H1 (cell line): ENCODE measurements at regions not wholly inside any gene's neighbourhood (a gene's known extent, or its start where the extent isn't known, plus 50 kb on each side); places are given as distances from the start of the nearest gene placed in this dataset.

ENCODE experiments used
- CTCF ChIA-PET: fragments of 300-600 bp; sonication (Branson Sonifier 250); formaldehyde crosslinking; loops from one replicate; lab custom pipeline; 2021; ENCODE audit not compliant: partially characterized antibody; lab: Charles Lee
- POLR2A ChIA-PET: fragments of 300-600 bp; sonication (Branson Sonifier 250); formaldehyde crosslinking; loops from one replicate; lab custom pipeline; 2021; ENCODE audit warnings: inconsistent platforms; ENCODE audit not compliant: partially characterized antibody; lab: Charles Lee
- DNase-seq, 2 experiments: peaks; one replicate each; pipeline versions ENCODE4 v3.0.0 to v3.0.0-alpha.2; 2010 to 2022; ENCODE audit warnings: low spot score in 2 of 2, low read depth in 1 of 2, mixed read lengths in 1 of 2
- FAIRE-seq: peaks from 2 replicates; lab custom pipeline; 2011; peaks lifted over from hg19 to GRCh38; lab: Jason Lieb, UNC
- H2AFZ ChIP-seq: 2 replicates; pipeline ENCODE4 v1.8.1; 2012; ENCODE audit warnings: low read length, inconsistent platforms
- H2AK5ac ChIP-seq: 2 replicates; pipeline ENCODE4 v1.6.1; 2013; ENCODE audit warnings: low read depth, low read length
- H2BK120ac ChIP-seq: replicated peaks from 2 replicates; pipeline ENCODE3; 2013; ENCODE audit warnings: low read depth, low read length, inconsistent platforms
- H2BK12ac ChIP-seq: 2 replicates; pipeline ENCODE4 v1.6.1; 2013; ENCODE audit warnings: low read depth, low read length
- H2BK15ac ChIP-seq: 2 replicates; pipeline ENCODE4 v1.6.1; 2013; ENCODE audit warnings: low read length
- H2BK20ac ChIP-seq: 2 replicates; pipeline ENCODE4 v1.6.1; 2013; ENCODE audit warnings: low read length
- H2BK5ac ChIP-seq: 2 replicates; pipeline ENCODE4 v1.6.1; 2013; ENCODE audit warnings: low read depth, low read length
- H3K14ac ChIP-seq: 2 replicates; pipeline ENCODE4 v1.6.1; 2013; ENCODE audit warnings: inconsistent platforms; ENCODE audit not compliant: insufficient read length
- H3K18ac ChIP-seq: 2 replicates; pipeline ENCODE4 v1.6.1; 2013; ENCODE audit warnings: low read length; ENCODE audit errors: extremely low read depth
- H3K23ac ChIP-seq: 2 replicates; pipeline ENCODE4 v1.6.1; 2013; ENCODE audit warnings: inconsistent platforms; ENCODE audit not compliant: insufficient read length
- H3K23me2 ChIP-seq: 2 replicates; pipeline ENCODE4 v1.6.1; 2013; ENCODE audit warnings: low read depth, low read length
- H3K27ac ChIP-seq: 2 replicates; pipeline ENCODE4 v1.6.1; 2011; ENCODE audit warnings: low read depth, low read length, inconsistent platforms
- H3K27me3 ChIP-seq, 4 experiments: replicated peaks in 1 of 4; 1 replicate in 1 of 4; 2 replicates in 3 of 4; pipeline versions ENCODE4 v1.6.1 to v1.8.1; 2011 to 2013; ENCODE audit warnings: low read length in 3 of 4, mild to moderate bottlenecking in 3 of 4, inconsistent platforms in 2 of 4, mixed read lengths in 2 of 4, moderate library complexity in 1 of 4; ENCODE audit not compliant: control insufficient read depth in 3 of 4, insufficient read depth in 3 of 4; ENCODE audit errors: extremely low read depth in 1 of 4
- H3K36me3 ChIP-seq, 4 experiments: 2 replicates each; pipeline versions ENCODE4 v1.6.1 to v1.8.1; 2011 to 2013; ENCODE audit warnings: mild to moderate bottlenecking in 4 of 4, low read length in 3 of 4, moderate library complexity in 2 of 4, control low read depth in 1 of 4, inconsistent platforms in 1 of 4; ENCODE audit not compliant: insufficient read depth in 4 of 4, control insufficient read depth in 2 of 4
- H3K4ac ChIP-seq: replicated peaks from 2 replicates; pipeline ENCODE3; 2013; ENCODE audit warnings: low read length, low read depth, mixed read lengths, inconsistent platforms; ENCODE audit not compliant: insufficient read length
- H3K4me1 ChIP-seq, 4 experiments: replicated peaks in 1 of 4; 1 replicate in 1 of 4; 2 replicates in 3 of 4; pipeline versions ENCODE4 v1.6.1 to v1.8.1; 2011 to 2013; ENCODE audit warnings: low read length in 3 of 4, inconsistent platforms in 2 of 4, mixed read lengths in 1 of 4; ENCODE audit not compliant: insufficient read depth in 4 of 4, control insufficient read depth in 3 of 4
- H3K4me2 ChIP-seq, 2 experiments: 2 replicates each; pipeline versions ENCODE4 v1.6.1 to v1.8.1; 2011 to 2013; ENCODE audit warnings: low read depth in 2 of 2, low read length in 2 of 2, control low read depth in 1 of 2, inconsistent platforms in 1 of 2, mild to moderate bottlenecking in 1 of 2; ENCODE audit not compliant: insufficient read depth in 1 of 2
- H3K4me3 ChIP-seq, 4 experiments: fragments of 200-600, 300-600 bp in 1 of 4; sonication (generic), shearing (Covaris generic), sonication (Bioruptor Twin) in 1 of 4; 2 replicates each; pipeline versions ENCODE4 v1.5.1 to v1.8.1; 2011 to 2016; ENCODE audit warnings: low read length in 4 of 4, low read depth in 3 of 4, control low read depth in 2 of 4, inconsistent platforms in 2 of 4, mild to moderate bottlenecking in 2 of 4, mixed read lengths in 1 of 4, moderate library complexity in 1 of 4; ENCODE audit not compliant: insufficient read depth in 2 of 4; ENCODE audit errors: extremely low read depth in 1 of 4
- H3K56ac ChIP-seq: replicated peaks from 2 replicates; pipeline ENCODE3; 2013; ENCODE audit warnings: low read depth, mild to moderate bottlenecking, mixed read lengths, low read length, inconsistent platforms; ENCODE audit not compliant: insufficient read length
- H3K79me1 ChIP-seq: 2 replicates; pipeline ENCODE4 v1.6.1; 2013; ENCODE audit warnings: low read depth, low read length, control low read depth
- H3K79me2 ChIP-seq, 2 experiments: 2 replicates each; pipeline versions ENCODE4 v1.6.1 to v1.8.1; 2012 to 2013; ENCODE audit warnings: low read length in 2 of 2, mild to moderate bottlenecking in 2 of 2, inconsistent platforms in 1 of 2; ENCODE audit not compliant: insufficient read depth in 2 of 2, control insufficient read depth in 1 of 2
- H3K9ac ChIP-seq, 4 experiments: replicated peaks in 1 of 4; 1 replicate in 1 of 4; 2 replicates in 3 of 4; pipeline versions ENCODE4 v1.6.1 to v1.8.1; 2011 to 2013; ENCODE audit warnings: low read depth in 3 of 4, low read length in 3 of 4, control low read depth in 2 of 4, mild to moderate bottlenecking in 2 of 4, moderate library complexity in 2 of 4, inconsistent platforms in 1 of 4; ENCODE audit errors: extremely low read depth in 1 of 4
- H3K9me3 ChIP-seq, 2 experiments: 2 replicates each; pipeline versions ENCODE4 v1.6.1 to v1.8.1; 2012 to 2013; ENCODE audit warnings: mild to moderate bottlenecking in 2 of 2, moderate library complexity in 2 of 2, control low read depth in 1 of 2, inconsistent platforms in 1 of 2, low read depth in 1 of 2, low read length in 1 of 2, mixed read lengths in 1 of 2; ENCODE audit not compliant: insufficient read depth in 2 of 2
- H4K20me1 ChIP-seq, 2 experiments: replicated peaks in 1 of 2; 2 replicates each; pipeline versions ENCODE3 to v1.8.1; 2011 to 2013; ENCODE audit warnings: inconsistent platforms in 2 of 2, low read length in 2 of 2, mild to moderate bottlenecking in 1 of 2; ENCODE audit not compliant: insufficient read depth in 2 of 2, control insufficient read depth in 1 of 2
- H4K5ac ChIP-seq: 2 replicates; pipeline ENCODE4 v1.6.1; 2013; ENCODE audit warnings: low read length, low read depth, mixed read lengths, inconsistent platforms; ENCODE audit not compliant: insufficient read length
- H4K8ac ChIP-seq: 2 replicates; pipeline ENCODE4 v1.8.0; 2013; ENCODE audit warnings: mild to moderate bottlenecking, moderate library complexity, low read length, inconsistent platforms; ENCODE audit not compliant: insufficient read depth; ENCODE audit errors: extremely low read depth
- H4K91ac ChIP-seq: replicated peaks from 2 replicates; pipeline ENCODE3; 2013; ENCODE audit warnings: low read length, mixed read lengths, inconsistent platforms; ENCODE audit not compliant: insufficient read length
- ASH2L ChIP-seq: fragments of 200-600, 300-600 bp; sonication (generic); IDR thresholded peaks from one replicate; pipeline ENCODE4 v1.7.1; 2017; ENCODE audit warnings: low read length
- ATF2 ChIP-seq: IDR thresholded peaks from 2 replicates; pipeline ENCODE4 v1.6.1; 2012; ENCODE audit warnings: low read length, inconsistent platforms
- EP300 ChIP-seq, 2 experiments: IDR thresholded peaks; 1 replicate in 1 of 2; 2 replicates in 1 of 2; pipeline ENCODE4 v1.6.1; 2011 to 2012; ENCODE audit warnings: low read depth in 2 of 2, low read length in 2 of 2, mild to moderate bottlenecking in 2 of 2, borderline replicate concordance in 1 of 2, inconsistent platforms in 1 of 2, moderate library complexity in 1 of 2
- FOSL1 ChIP-seq: IDR thresholded peaks from 2 replicates; pipeline ENCODE4 v1.6.1; 2011; ENCODE audit warnings: mild to moderate bottlenecking, low read depth, low read length, moderate library complexity; ENCODE audit not compliant: insufficient read depth
- HDAC6 ChIP-seq: IDR thresholded peaks from one replicate; pipeline ENCODE4 v1.7.1; 2012; ENCODE audit warnings: low read depth, mild to moderate bottlenecking, inconsistent platforms, low read length, moderate library complexity
- KDM4A ChIP-seq: IDR thresholded peaks from one replicate; pipeline ENCODE4 v1.7.1; 2012; ENCODE audit warnings: low read depth, mild to moderate bottlenecking, moderate library complexity, low read length, inconsistent platforms; ENCODE audit not compliant: severe bottlenecking
- PHF8 ChIP-seq: fragments of 200-600 bp; sonication (generic); conservative IDR thresholded peaks from 2 replicates; pipeline ENCODE4 v1.7.1; 2012; ENCODE audit warnings: low read depth, mild to moderate bottlenecking, inconsistent platforms, low read length, moderate library complexity
- POLR2A ChIP-seq, 2 experiments: IDR thresholded peaks; 1 replicate in 1 of 2; 2 replicates in 1 of 2; pipeline ENCODE4 v1.6.1; 2011; ENCODE audit warnings: low read depth in 2 of 2, low read length in 2 of 2, mild to moderate bottlenecking in 2 of 2; ENCODE audit errors: control extremely low read depth in 1 of 2
- SIX5 ChIP-seq: IDR thresholded peaks from 2 replicates; pipeline ENCODE4 v1.6.1; 2011; ENCODE audit warnings: mild to moderate bottlenecking, low read depth, low read length
- TAF1 ChIP-seq: IDR thresholded peaks from 2 replicates; pipeline ENCODE4 v1.6.1; 2011; ENCODE audit warnings: mild to moderate bottlenecking, low read depth, low read length
- TCF12 ChIP-seq: IDR thresholded peaks from 2 replicates; pipeline ENCODE4 v1.6.1; 2011; ENCODE audit warnings: low read depth, mild to moderate bottlenecking, low read length
- YY1 ChIP-seq: IDR thresholded peaks from 2 replicates; pipeline ENCODE4 v1.6.1; 2011; ENCODE audit warnings: low read depth, mild to moderate bottlenecking, low read length
- WGBS, 2 experiments: shearing (Covaris generic) in 1 of 2; methylation state at CpG; one replicate each; pipeline versions ENCODE4 v1.1.6 to v1.1.7; 2013 to 2015; ENCODE audit warnings: low lambda C conversion rate in 2 of 2, mixed read lengths in 2 of 2, inconsistent platforms in 1 of 2, low coverage in 1 of 2, missing lambda C conversion rate in 1 of 2; ENCODE audit not compliant: insufficient replicate concordance in 2 of 2, insufficient coverage in 1 of 2, insufficient read length in 1 of 2; ENCODE audit errors: extremely low coverage in 1 of 2, missing lambda C conversion rate in 1 of 2; 5-methylcytosine and 5-hydroxymethylcytosine counted together

- DNase-seq: no peak
- Histone ChIP-seq H3K18ac (no peak overlapping the region), H4K5ac (no peak overlapping the region), H3K79me1 (no peaks in the 10 kb centered on the region), H3K56ac (no peak overlapping the region), H3K27me3 (no peaks in the 10 kb centered on the region), H2BK20ac (no peak overlapping the region), H2BK12ac (no peak overlapping the region), H3K4me1 (no peaks in the 10 kb centered on the region; a peak in 1 of 7 replicates), H2BK120ac (no peak overlapping the region), H3K9me3 (peaks cover 2 to 6% of the 10 kb centered on the region in 2 experiments; a peak in 2 of 4 replicates), H3K79me2 (no peaks in the 10 kb centered on the region), H3K14ac (no peak overlapping the region), H3K4ac (no peak overlapping the region), H3K27ac (no peak overlapping the region), H4K20me1 (no peaks in the 10 kb centered on the region), H3K36me3 (no peaks in the 10 kb centered on the region; a peak in 1 of 8 replicates), H2AFZ (no peak overlapping the region), H2BK5ac (no peak overlapping the region), H4K8ac (no peak overlapping the region), H3K23me2 (no peaks in the 10 kb centered on the region), H2AK5ac (no peak overlapping the region), H2BK15ac (no peak overlapping the region), H3K4me2 (no peak overlapping the region), H4K91ac (no peak overlapping the region)
- ChIA-PET POLR2A (no interaction called here), CTCF (no interaction called here)
- WGBS, 2 experiments: 87% methylated on average over 4 of the region's 4 CpGs; no CpG with 5 or more reads in 1 of the 2 experiments
- no peak for FAIRE-seq
- TF ChIP-seq KDM4A (no peak), FOSL1 (no peak), TAF1 (no peak), TCF12 (no peak), HDAC6 (no peak), YY1 (no peak), SIX5 (no peak), EP300 (IDR thresholded peaks at IDR 0.05; ENCODE audit: borderline replicate concordance in 1 of 2, low read depth in 2 of 2, low read length in 2 of 2) (no peak), POLR2A (IDR thresholded peaks at IDR 0.05; ENCODE audit: control extremely low read depth in 1 of 2, low read depth in 2 of 2, low read length in 2 of 2) (no peak), PHF8 (no peak), ATF2 (no peak), ASH2L (no peak)
- TF ChIP-seq, all 59 proteins: peak for 0
- Histone ChIP-seq H3K4me3 (no peak overlapping the region), H3K9ac (no peak overlapping the region), H3K23ac (no peak overlapping the region)
These were observed 292.4 kb downstream of the SRBD1 start for GRCh38 chr2:45318686-45319085.
